Activated CD4-positive, alpha-beta T cell treated with anti-CD3 and anti-CD28 coated beads, Interleukin-2, amount 50 U/mL, for 48 hours (primary cell): ENCODE measurements at regions not wholly inside any gene's neighbourhood (a gene's known extent, or its start where the extent isn't known, plus 50 kb on each side); places are given as distances from the start of the nearest gene placed in this dataset.

ENCODE experiments used
- DNase-seq, 2 experiments: peaks; one replicate each; pipeline ENCODE4 v3.0.0-alpha.2; 2020

DNA sequence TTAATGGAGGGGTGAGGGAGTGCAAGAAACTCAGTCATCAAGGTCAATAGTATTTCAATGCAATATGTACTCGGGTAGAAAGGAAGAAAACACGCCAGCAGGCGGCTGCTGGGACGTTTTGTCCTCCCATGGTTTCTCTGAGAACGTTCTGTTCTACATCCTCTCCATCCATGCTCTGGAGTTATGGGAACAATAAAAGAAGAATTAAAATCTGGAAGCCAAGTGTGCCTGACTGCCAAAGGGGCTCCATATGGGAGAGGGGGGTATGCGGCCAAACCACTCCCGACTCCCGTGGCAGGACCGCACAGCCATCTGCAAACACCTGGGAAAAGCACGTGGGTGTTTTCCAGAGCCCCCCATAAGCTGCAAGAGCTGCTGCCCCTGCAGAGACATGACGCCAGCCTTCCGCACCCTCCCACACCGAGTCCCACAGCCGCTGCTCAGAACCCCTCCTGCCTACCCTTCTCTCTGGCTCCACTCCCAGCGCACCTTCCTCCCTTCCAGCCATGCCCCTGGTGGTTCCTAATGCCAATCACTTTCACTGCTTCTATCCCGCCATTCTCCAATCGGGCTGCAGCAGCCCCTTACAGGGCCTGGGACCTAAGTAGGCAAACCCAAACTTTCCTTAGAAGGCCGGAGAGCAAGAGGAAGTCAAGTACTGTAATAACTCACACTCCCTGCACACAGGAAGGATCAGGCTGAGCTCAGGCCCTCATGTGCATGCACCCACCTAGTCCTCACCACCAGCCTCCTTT, 241.6 kb downstream of the SYK start:
- peak in 1 of 2 experiments; percentile 2 for DNase-seq

- no peak for DNase-seq
These were observed 242.2 kb downstream of the SYK start for GRCh38 chr9:91043811-91044175.

DNA sequence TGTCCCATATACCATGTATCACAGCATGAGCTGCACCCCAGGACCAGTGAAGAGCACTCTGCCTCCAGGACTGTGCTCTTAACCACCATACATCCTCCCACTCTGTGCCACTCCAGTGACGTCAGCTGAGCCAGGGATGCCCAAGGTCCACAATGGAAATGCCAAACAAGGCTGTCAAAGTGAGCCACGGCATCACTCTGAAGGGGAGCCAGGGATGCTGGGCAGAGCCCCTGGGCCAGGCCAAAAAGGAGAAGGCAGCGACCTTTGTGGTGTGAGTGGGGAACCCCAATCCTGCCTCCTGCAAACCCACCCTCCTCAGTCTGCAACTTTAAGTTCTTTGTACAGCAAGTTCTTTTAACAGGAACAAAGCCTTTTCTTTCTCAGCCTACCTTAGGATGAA, 242.7 kb downstream of the SYK start:
- no peak for DNase-seq

GRCh38 chr9:91045041-91045440, 243.4 kb downstream of the SYK start:
- DNase-seq, result no peak

DNA sequence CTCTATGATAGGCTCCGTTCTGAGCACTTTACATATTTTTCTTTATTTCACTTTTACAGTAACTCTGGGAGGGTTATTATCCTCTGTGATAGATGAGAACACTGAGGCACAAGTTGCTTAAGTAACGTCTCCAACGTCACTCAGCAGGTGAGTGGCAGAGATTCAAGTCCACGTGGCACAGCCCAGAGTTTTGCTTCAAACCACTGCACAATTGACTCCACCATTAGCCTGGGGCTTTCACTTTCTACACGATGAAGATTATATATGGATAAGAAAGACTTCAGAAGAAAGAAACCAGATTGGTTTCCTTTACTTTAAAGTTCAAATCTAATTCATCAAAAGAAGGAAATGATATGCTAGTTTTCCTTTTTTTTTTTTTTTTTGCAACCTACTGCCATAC, 245.9 kb downstream of the SYK start:
- DNase-seq, result peak; percentile 60 to 73

GRCh38 chr9:91047993-91048607, 246.5 kb downstream of the SYK start:
- peak; percentile 56 to 68 for DNase-seq

DNA sequence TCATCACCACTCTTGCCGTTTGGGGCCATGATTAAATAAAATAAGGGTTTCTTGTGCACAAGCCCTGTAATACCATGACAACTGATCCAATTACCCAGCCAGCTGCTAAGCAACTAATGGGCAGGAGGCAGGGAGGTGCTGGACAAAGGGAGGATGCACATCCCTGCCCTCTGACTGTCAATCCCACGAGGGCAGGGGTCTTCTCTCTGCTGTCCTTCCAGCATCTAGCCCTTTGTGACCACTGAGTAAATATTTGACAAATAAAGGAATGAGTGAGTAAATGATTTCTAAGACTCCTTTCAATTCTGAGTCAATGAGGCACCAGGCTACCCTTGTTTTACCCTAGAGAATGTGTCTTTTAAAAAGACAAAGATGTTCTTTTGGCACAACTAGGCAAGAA, 247.1 kb downstream of the SYK start:
- peak in 1 of 2 experiments; percentile 4 for DNase-seq

- no peak for DNase-seq
These were observed 252.2 kb downstream of the SYK start for GRCh38 chr9:91053824-91054223.

DNA sequence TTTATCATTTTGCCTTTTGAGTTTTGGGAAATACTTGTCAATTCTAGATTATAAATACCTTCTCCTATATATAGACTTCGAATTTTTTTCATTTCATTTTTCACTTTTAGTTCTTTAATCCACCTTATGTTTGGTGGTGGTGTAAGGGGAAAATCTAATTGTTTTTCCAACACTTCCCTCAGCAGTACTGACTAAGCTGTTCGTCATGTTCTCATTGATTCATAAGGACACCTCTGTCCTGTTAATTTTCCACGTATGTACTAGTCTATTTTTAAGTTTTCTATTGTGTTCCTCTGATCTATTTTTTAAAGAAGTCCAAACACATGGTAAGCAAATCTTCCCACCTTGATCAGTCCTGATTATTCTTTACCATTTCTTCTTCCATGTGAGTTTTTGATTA, 254.2 kb downstream of the SYK start:
- DNase-seq, result no peak

DNA sequence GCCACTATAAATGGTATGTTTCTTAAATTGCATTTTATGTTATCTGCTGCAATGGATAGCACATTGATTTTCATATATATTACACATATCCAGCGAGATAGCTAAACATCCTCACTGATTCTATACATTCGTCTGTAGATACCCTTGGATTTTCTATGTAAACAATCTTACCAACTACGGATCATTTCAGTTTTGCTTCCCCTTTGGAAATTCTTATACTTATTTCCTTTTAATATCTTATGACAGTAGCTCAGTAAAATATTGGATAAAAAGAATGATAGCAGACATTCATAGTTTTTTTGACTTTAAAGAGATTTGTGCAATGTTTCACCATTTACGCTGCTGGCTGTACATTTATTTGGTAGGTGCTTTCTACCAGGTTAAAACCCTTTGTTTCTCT, 254.9 kb downstream of the SYK start:
- no peak for DNase-seq

DNA sequence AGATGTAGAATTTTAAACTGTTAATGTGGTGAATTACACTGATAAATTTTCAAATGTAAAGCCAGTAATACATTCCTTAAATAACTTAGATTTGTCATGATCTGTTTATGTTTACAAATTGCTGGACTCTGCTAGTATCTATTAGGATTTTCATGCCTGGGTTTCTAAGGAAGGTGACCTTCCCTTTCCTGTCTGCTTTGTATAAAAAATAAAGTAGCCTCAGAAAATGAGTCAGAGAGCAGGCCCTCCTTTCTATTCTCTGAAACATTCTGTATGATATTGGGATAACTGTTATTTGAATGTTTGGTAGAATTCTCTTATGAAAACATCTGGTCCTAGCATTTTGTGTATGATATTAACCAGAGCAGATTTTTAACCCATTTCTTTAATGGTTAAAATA, 255.3 kb downstream of the SYK start:
- no peak for DNase-seq

DNA sequence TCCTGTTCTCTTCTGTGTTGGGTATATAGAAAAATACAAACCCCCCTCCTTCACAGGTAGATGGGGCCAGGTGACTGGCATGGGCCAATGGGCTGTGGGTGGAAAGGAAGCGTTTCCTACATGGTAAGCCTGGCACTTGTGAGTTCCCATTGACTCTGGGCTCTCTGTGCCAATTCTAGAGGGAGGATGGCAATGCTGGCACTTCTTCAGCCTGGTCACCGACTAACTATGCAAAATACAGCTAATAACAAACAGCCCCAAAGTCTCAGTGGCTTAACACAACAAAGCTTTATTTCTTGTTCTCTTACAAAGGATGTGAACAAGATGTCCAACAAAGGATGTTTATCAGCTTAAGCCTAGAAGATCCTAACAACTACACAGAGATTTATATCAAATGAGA, 258.1 kb downstream of the SYK start:
- DNase-seq, result peak in 1 of 2 experiments; percentile 3

DNA sequence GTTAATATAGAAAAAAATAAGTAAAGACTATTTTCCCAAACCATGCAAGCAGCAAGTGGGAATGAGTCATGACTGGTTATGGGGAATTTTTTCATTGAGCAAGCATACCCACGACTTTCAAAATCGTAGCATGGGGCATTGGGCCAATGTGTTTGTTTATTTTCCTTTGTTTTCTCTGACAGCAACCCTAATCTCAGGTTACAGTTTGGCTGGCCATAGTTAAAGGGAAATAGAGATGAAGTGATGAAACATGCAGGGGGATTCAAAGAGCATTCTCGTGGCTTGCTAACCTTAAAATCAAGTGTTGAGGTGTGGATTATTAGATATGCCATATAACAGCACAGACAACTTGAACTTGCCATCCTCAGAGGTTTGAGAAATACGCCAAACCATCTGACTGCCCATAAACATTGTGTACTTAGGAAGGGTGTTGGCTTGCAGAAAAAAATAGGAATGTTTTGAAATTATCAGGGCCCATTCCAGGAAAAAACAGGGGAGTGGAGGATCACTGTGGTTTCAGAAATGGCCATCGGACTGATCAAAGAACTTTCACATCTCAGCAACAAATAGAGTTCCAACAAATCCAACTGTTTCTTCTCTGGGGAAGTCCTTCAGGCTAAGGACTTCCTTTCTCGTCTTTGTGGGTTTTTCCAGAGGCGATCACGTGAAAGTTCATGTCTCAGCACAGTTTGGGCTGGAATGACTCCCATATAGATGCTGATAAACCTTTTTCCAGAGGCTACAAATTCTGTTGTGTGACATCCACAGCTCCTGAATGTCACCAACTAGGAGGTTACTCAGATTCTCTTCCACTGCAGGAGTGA, 259.1 kb downstream of the SYK start:
- DNase-seq, result peak in 1 of 2 experiments; percentile 12

DNA sequence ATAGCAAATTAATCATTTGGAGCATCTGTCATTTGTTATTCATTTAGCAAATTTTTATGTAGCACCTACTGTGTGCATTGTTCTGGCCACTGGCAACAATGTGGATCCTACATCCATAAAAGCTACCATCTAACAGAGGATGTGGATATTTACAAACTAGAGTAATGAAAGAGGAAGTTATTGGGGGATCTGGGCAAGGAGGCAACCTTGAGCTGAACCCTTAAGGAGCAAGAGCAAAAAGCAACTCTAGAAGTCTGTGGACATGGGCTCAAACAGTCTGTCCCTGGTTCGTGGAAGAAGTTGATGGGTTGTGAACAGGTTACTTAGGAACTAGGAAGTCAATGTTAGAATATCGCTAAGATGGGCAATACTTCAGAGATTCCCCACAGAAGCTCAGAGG, 259.9 kb downstream of the SYK start:
- peak in 1 of 2 experiments; percentile 1 for DNase-seq

GRCh38 chr9:91062281-91062680, 260.7 kb downstream of the SYK start:
- DNase-seq, result peak in 1 of 2 experiments; percentile 1

- DNase-seq, result peak in 1 of 2 experiments; percentile 0
These were observed 261.9 kb downstream of the SYK start for GRCh38 chr9:91063471-91063870.

DNA sequence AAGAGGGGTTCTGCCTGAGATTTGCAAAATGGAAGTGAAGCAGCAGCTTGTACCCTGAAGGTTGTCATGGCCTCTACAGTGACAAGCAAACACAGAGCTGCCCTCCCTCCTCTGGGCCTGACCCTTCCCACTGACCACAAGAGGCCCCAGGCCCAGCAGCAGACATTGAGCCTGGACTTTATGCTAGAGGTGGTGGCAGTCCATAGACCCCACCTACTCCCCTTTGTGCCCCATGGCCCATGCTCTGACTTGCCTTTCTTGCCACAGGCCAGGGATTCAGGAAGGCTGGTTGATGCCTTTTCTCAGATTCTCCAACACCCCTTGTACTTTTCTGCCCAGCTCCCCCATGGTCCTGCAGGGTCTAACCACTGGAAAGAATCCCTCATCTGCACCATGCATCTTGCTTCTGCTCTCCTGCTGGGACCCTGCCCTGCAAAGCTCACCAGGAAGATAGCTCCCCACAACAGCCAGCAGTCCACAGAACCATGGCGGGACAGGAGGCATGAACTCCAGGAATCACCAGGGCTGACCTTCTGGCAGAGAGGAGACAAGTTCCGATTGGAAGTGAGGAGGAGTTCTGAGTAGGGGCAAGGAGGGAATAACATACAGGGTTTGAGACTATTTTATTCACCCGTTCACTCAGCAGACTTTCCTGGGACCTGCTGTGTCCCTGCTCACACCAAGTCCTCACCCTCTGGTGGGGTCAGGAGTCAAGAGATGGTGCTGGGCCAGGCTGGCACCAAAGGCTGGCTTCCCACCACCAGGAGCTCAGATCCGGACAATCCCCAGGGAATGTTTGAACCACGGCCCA, 263.8 kb downstream of the SYK start:
- no peak for DNase-seq

DNA sequence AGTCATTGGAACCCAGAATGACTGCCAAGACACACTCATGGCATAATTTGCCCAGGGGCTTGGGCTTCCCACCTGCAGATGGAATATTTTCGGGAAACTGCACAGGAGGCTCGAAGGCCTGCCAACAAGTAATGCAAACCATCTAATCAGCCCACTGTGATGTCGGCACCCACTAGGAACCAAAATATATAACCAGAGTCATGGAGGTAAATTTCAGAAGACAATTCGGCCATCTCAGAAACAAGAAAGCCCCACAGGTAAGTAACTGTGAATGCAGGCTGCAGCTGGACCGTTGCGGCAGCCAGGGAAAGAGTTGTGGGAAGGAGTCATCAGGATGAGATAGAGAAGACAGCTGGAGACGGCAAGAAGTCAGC, 264.4 kb downstream of the SYK start:
- no peak for DNase-seq

- DNase-seq, result no peak
These were observed 265.2 kb downstream of the SYK start for GRCh38 chr9:91066856-91067255.

GRCh38 chr9:91067306-91067860, 265.8 kb downstream of the SYK start:
- no peak for DNase-seq

GRCh38 chr9:91071184-91071990, 269.8 kb downstream of the SYK start:
- peak; percentile 72 to 83 for DNase-seq
